ENCODE measurements at regions not wholly inside any gene's neighbourhood (a gene's known extent, or its start where the extent isn't known, plus 50 kb on each side); places are given as distances from the start of the nearest gene placed in this dataset.
"Not testable (repeated sequence)": the region's sequence is repeated elsewhere in the genome, so short reads cannot be mapped to it uniquely, and the experiment has no call there.

DNA sequence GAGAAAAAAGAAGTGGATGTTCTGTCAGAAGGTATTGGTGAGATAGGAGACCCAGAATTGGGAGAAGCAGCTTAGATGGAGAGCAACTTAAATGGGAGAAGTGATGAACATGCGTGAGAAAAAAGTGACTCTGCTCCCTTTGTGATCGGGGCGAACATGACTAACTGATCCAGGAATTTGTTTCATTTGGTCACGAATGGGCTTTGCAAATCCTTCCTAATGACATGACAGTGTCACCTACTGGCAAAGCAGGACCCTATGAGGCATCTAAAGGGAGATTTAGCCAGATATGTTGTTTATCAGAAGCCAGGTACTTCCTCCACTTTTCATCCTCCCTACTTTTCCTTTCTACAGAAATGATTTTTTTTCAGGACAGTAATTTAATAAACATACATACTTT lies 787.4 kb upstream of the RGMB start:
- no peaks in the 10 kb centered on the region for H3K36me3 ChIP-seq (ENCODE audit: control insufficient read depth, insufficient read depth, low read length)
- DNase-seq (ENCODE audit: low read depth) (peak; percentile 25), FAIRE-seq (no peak)
- H3K27me3 ChIP-seq (ENCODE audit: control insufficient read depth, insufficient read depth, low read length): no peaks in the 10 kb centered on the region
- no peak overlapping the region for H3K4me3 ChIP-seq (ENCODE audit: low read depth, low read length)
- TF ChIP-seq CTCF (IDR thresholded peaks at IDR 0.05; ENCODE audit: insufficient read depth, low read length, severe bottlenecking): no peak

GRCh38 chr5:97991236-97991635 lies 782.2 kb upstream of the RGMB start:
- TF ChIP-seq CTCF (IDR thresholded peaks at IDR 0.05; ENCODE audit: insufficient read depth, low read length, severe bottlenecking): no peak
- DNase-seq (ENCODE audit: low read depth) (no peak), FAIRE-seq (no peak)
- H3K36me3 ChIP-seq (ENCODE audit: control insufficient read depth, insufficient read depth, low read length): no peaks in the 10 kb centered on the region
- no peaks in the 10 kb centered on the region for H3K27me3 ChIP-seq (ENCODE audit: control insufficient read depth, insufficient read depth, low read length)
- H3K4me3 ChIP-seq (ENCODE audit: low read depth, low read length): no peak overlapping the region

DNA sequence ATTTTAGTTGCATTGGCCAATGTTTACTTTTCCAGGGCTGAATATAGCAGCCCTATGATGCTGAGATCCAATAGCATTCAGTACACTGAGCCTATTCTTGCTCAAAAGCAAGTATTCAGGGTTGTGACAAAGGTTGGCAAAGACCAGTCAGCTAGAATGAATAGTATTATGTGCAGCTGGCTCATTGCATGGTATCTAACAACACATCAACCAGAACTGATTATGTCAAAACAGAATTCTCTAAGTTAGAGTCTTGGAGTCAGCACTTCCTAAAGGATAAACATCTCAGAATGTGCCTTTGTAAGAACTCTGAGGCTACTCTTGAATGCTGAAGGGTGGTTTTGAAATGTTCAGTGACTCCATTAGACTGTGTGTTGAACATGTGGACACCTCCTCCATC lies 774.5 kb upstream of the RGMB start:
- H3K4me3 ChIP-seq (ENCODE audit: low read depth, low read length): no peak overlapping the region
- H3K36me3 ChIP-seq (ENCODE audit: control insufficient read depth, insufficient read depth, low read length): no peaks in the 10 kb centered on the region
- DNase-seq (ENCODE audit: low read depth) (no peak), FAIRE-seq (no peak)
- TF ChIP-seq CTCF (IDR thresholded peaks at IDR 0.05; ENCODE audit: insufficient read depth, low read length, severe bottlenecking): no peak
- H3K27me3 ChIP-seq (ENCODE audit: control insufficient read depth, insufficient read depth, low read length): no peaks in the 10 kb centered on the region

GRCh38 chr5:98004463-98004862 lies 769.0 kb upstream of the RGMB start:
- H3K36me3 ChIP-seq (ENCODE audit: control insufficient read depth, insufficient read depth, low read length): no peaks in the 10 kb centered on the region
- no peak for TF ChIP-seq CTCF (IDR thresholded peaks at IDR 0.05; ENCODE audit: insufficient read depth, low read length, severe bottlenecking)
- no peak for FAIRE-seq

GRCh38 chr5:98016771-98017170 lies 756.7 kb upstream of the RGMB start:
- H3K36me3 ChIP-seq (ENCODE audit: control insufficient read depth, insufficient read depth, low read length): no peaks in the 10 kb centered on the region
- TF ChIP-seq CTCF (IDR thresholded peaks at IDR 0.05; ENCODE audit: insufficient read depth, low read length, severe bottlenecking): no peak
- no peak for DNase-seq (ENCODE audit: low read depth)
- H3K27me3 ChIP-seq (ENCODE audit: control insufficient read depth, insufficient read depth, low read length): no peaks in the 10 kb centered on the region
- no peak for FAIRE-seq
- no peak overlapping the region for H3K4me3 ChIP-seq (ENCODE audit: low read depth, low read length)

More at GRCh38 chr5:98004463-98004862, 769.0 kb upstream of the RGMB start:
- no peak for DNase-seq (ENCODE audit: low read depth)
- H3K4me3 ChIP-seq (ENCODE audit: low read depth, low read length): no peak overlapping the region
- no peaks in the 10 kb centered on the region for H3K27me3 ChIP-seq (ENCODE audit: control insufficient read depth, insufficient read depth, low read length)

GRCh38 chr5:98030273-98030672 lies 743.2 kb upstream of the RGMB start:
- FAIRE-seq; DNase-seq (ENCODE audit: low read depth); H3K27me3 ChIP-seq (ENCODE audit: control insufficient read depth, insufficient read depth, low read length); H3K36me3 ChIP-seq (ENCODE audit: control insufficient read depth, insufficient read depth, low read length); H3K4me3 ChIP-seq (ENCODE audit: low read depth, low read length): not testable (repeated sequence)
- peak; percentile 21 for TF ChIP-seq CTCF (IDR thresholded peaks at IDR 0.05; ENCODE audit: insufficient read depth, low read length, severe bottlenecking)

- not testable (repeated sequence) for FAIRE-seq; H3K27me3 ChIP-seq (ENCODE audit: control insufficient read depth, insufficient read depth, low read length); H3K4me3 ChIP-seq (ENCODE audit: low read depth, low read length); H3K36me3 ChIP-seq (ENCODE audit: control insufficient read depth, insufficient read depth, low read length)
- DNase-seq (ENCODE audit: low read depth): peak; percentile 55
Measured at GRCh38 chr5:98031036-98031435, 742.4 kb upstream of the RGMB start.
